Endothelial cell of umbilical vein (primary cell): ENCODE measurements at regions not wholly inside any gene's neighbourhood (a gene's known extent, or its start where the extent isn't known, plus 50 kb on each side); places are given as distances from the start of the nearest gene placed in this dataset.

Experiments used
- FOS ChIP-seq: IDR thresholded peaks from 2 replicates; pipeline ENCODE4 v1.6.1; 2011; ENCODE audit warnings: mild to moderate bottlenecking, low read length, moderate library complexity, borderline replicate concordance; ENCODE audit not compliant: insufficient read depth
- POLR2A ChIP-seq: IDR thresholded peaks from 2 replicates; pipeline ENCODE4 v1.6.1; 2012; ENCODE audit warnings: low read depth, mild to moderate bottlenecking, control low read depth, low read length
- TF ChIP-seq, protein P1 (sequence below), 2 donors: IDR thresholded peaks; 1 replicate in 1 of 2; 2 replicates in 1 of 2; pipeline ENCODE4 v1.5.1; 2011; ENCODE audit warnings: low read length in 2 of 2, mild to moderate bottlenecking in 2 of 2, moderate library complexity in 2 of 2, control low read depth in 1 of 2, inconsistent platforms in 1 of 2, low read depth in 1 of 2; ENCODE audit not compliant: insufficient read depth in 1 of 2; ENCODE audit errors: extremely low read depth in 1 of 2

DNA sequence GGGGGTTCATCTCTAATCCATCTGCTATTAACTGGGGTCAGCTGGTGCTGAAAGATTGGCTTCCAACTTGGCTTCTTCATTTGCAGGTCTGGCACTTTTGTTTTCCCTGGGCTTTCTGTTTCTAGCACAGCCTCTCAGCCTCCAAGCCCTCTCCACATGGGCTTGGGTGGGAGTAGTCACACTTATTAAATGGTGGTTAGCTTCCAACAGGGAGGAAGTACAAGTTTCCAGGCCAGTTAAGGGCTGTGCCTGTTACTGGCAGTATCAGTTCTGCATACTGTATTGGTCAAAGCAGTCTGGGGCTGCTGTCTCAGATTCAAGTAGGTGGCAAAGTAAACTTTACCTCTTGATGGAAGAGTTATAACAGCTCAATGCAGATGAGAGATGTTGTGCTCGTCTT, 627.1 kb upstream of the CCDC54 start:
- TF ChIP-seq POLR2A, result no peak
- TF ChIP-seq, protein P1, sequence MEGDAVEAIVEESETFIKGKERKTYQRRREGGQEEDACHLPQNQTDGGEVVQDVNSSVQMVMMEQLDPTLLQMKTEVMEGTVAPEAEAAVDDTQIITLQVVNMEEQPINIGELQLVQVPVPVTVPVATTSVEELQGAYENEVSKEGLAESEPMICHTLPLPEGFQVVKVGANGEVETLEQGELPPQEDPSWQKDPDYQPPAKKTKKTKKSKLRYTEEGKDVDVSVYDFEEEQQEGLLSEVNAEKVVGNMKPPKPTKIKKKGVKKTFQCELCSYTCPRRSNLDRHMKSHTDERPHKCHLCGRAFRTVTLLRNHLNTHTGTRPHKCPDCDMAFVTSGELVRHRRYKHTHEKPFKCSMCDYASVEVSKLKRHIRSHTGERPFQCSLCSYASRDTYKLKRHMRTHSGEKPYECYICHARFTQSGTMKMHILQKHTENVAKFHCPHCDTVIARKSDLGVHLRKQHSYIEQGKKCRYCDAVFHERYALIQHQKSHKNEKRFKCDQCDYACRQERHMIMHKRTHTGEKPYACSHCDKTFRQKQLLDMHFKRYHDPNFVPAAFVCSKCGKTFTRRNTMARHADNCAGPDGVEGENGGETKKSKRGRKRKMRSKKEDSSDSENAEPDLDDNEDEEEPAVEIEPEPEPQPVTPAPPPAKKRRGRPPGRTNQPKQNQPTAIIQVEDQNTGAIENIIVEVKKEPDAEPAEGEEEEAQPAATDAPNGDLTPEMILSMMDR (IDR thresholded peaks at IDR 0.05; ENCODE audit: extremely low read depth in 1 of 2, insufficient read depth in 1 of 2, low read depth in 1 of 2, low read length in 2 of 2), result no peak
- no peak for TF ChIP-seq FOS
